GM23338 (cell line): ENCODE measurements at regions not wholly inside any gene's neighbourhood (a gene's known extent, or its start where the extent isn't known, plus 50 kb on each side); places are given as distances from the start of the nearest gene placed in this dataset.

Experiments used
- ATAC-seq: fragments of 200-7000 bp; cut with Tn5 transposase; 3 replicates; pipeline ENCODE4 v1.9.1; 2020
- DNase-seq: peaks from one replicate; pipeline ENCODE4 v3.0.0-alpha.2; 2015; ENCODE audit warnings: low spot score
- H2AFZ ChIP-seq: fragments of 200-600 bp; sonication (generic); 2 replicates; pipeline ENCODE4 v1.8.0; 2016; ENCODE audit warnings: antibody characterized with exemption, mild to moderate bottlenecking, moderate library complexity
- H3F3A ChIP-seq: fragments of 200-600 bp; sonication (generic); replicated peaks from 2 replicates; pipeline ENCODE4 v1.8.0; 2017; ENCODE audit warnings: antibody characterized with exemption, mixed run types, low read depth
- H3K27ac ChIP-seq: fragments of 200-600 bp; sonication (generic); 2 replicates; pipeline ENCODE4 v1.6.1; 2016; ENCODE audit warnings: low read depth
- H3K27me3 ChIP-seq: fragments of 200-600 bp; sonication (generic); 2 replicates; pipeline ENCODE4 v1.8.0; 2016; ENCODE audit warnings: mild to moderate bottlenecking, mixed run types, moderate library complexity; ENCODE audit not compliant: insufficient read depth
- H3K36me3 ChIP-seq: fragments of 200-600 bp; sonication (generic); 2 replicates; pipeline ENCODE4 v1.8.0; 2016; ENCODE audit warnings: mild to moderate bottlenecking; ENCODE audit not compliant: insufficient read depth
- H3K4me1 ChIP-seq: fragments of 200-600 bp; sonication (generic); 2 replicates; pipeline ENCODE4 v1.8.0; 2016; ENCODE audit warnings: mild to moderate bottlenecking, moderate library complexity; ENCODE audit not compliant: insufficient read depth
- H3K4me2 ChIP-seq: fragments of 200-600 bp; sonication (generic); 2 replicates; pipeline ENCODE4 v1.7.1; 2017; ENCODE audit warnings: mixed run types
- H3K4me3 ChIP-seq: fragments of 200-600 bp; sonication (generic); 2 replicates; pipeline ENCODE4 v1.6.1; 2016; ENCODE audit warnings: mixed run types
- H3K79me2 ChIP-seq: fragments of 200-600 bp; sonication (generic); replicated peaks from 2 replicates; pipeline ENCODE4 v1.8.0; 2017; ENCODE audit warnings: mild to moderate bottlenecking; ENCODE audit not compliant: insufficient read depth
- H3K9me2 ChIP-seq: fragments of 200-600 bp; sonication (generic); 2 replicates; pipeline ENCODE4 v1.8.0; 2017; ENCODE audit not compliant: insufficient read depth
- H4K20me1 ChIP-seq: fragments of 200-600 bp; sonication (generic); replicated peaks from 2 replicates; pipeline ENCODE4 v1.8.0; 2017; ENCODE audit warnings: mild to moderate bottlenecking; ENCODE audit not compliant: insufficient read depth
- H3K27ac Mint-ChIP-seq: 2 replicates; pipeline ENCODE4 v1.8.0; 2020; ENCODE audit warnings: inconsistent platforms, mild to moderate bottlenecking, moderate library complexity, mixed read lengths
- H3K27me3 Mint-ChIP-seq: 3 replicates; pipeline ENCODE4 v1.8.0; 2022; ENCODE audit warnings: low read depth, mild to moderate bottlenecking, moderate library complexity, mixed read lengths, inconsistent platforms; ENCODE audit not compliant: insufficient read depth, poor library complexity
- H3K36me3 Mint-ChIP-seq: 3 replicates; pipeline ENCODE4 v1.8.0; 2021; ENCODE audit warnings: low read depth, mild to moderate bottlenecking, inconsistent platforms, moderate library complexity, mixed read lengths
- H3K4me1 Mint-ChIP-seq: 3 replicates; pipeline ENCODE4 v1.8.0; 2020; ENCODE audit warnings: mild to moderate bottlenecking, inconsistent platforms, mixed read lengths
- H3K4me3 Mint-ChIP-seq: 3 replicates; pipeline ENCODE4 v1.8.0; 2021; ENCODE audit warnings: moderate library complexity, mild to moderate bottlenecking, inconsistent platforms, mixed read lengths
- H3K9me3 Mint-ChIP-seq: 3 replicates; pipeline ENCODE4 v1.8.0; 2020; ENCODE audit warnings: moderate library complexity, mild to moderate bottlenecking, inconsistent platforms, mixed read lengths
- CREB1 ChIP-seq: fragments of 250-450 bp; sonication (Bioruptor Pico); IDR thresholded peaks from 2 replicates; pipeline ENCODE4 v1.5.0; 2020; ENCODE audit warnings: low read depth, mild to moderate bottlenecking, moderate library complexity
- CTCF ChIP-seq, 2 experiments: fragments of 200-600 bp in 1 of 2; sonication (generic) in 1 of 2; conservative IDR thresholded peaks; 2 replicates each; pipeline versions ENCODE4 v1.5.1 to v1.6.1; 2016 to 2017; ENCODE audit warnings: antibody characterized with exemption in 2 of 2, low read depth in 2 of 2, mild to moderate bottlenecking in 2 of 2, moderate library complexity in 1 of 2
- POLR2AphosphoS5 ChIP-seq: IDR thresholded peaks from 2 replicates; pipeline ENCODE4 v1.6.1; 2016; ENCODE audit warnings: antibody characterized with exemption, low read depth
- STAT1 ChIP-seq: IDR thresholded peaks from one replicate; pipeline ENCODE4 v1.6.1; 2016; ENCODE audit warnings: antibody characterized with exemption; ENCODE audit not compliant: unreplicated experiment
- ZNF114 ChIP-seq: fragments of 250-450 bp; sonication (Bioruptor Pico); IDR thresholded peaks from 2 replicates; pipeline ENCODE4 v1.5.0; 2020; ENCODE audit warnings: mild to moderate bottlenecking, moderate library complexity
- ZNF462 ChIP-seq: fragments of 250-450 bp; sonication (Bioruptor Pico); IDR thresholded peaks from 2 replicates; pipeline ENCODE4 v1.5.0; 2020; ENCODE audit warnings: mild to moderate bottlenecking, moderate library complexity

GRCh38 chr6:140736231-140736630 lies 1361.8 kb upstream of the CITED2 start:
- no peak for ATAC-seq
- no peaks in the 10 kb centered on the region for H3K27me3 ChIP-seq
- no peak overlapping the region for H3K27ac Mint-ChIP-seq
- H2AFZ ChIP-seq = no peak overlapping the region
- no peaks in the 10 kb centered on the region for H3K9me2 ChIP-seq
- no peaks in the 10 kb centered on the region for H3F3A ChIP-seq
- H3K27ac ChIP-seq = no peak overlapping the region
- no peaks in the 10 kb centered on the region for H3K4me1 Mint-ChIP-seq
- no peak overlapping the region for H3K4me2 ChIP-seq
- no peak for DNase-seq
- TF ChIP-seq ZNF462 (CRISPR knock-in tag) = no peak
- no peak for TF ChIP-seq POLR2AphosphoS5
- TF ChIP-seq ZNF114 (CRISPR knock-in tag) = no peak
- no peak for TF ChIP-seq STAT1
- no peak for TF ChIP-seq CTCF (conservative IDR thresholded peaks at IDR 0.05; ENCODE audit: low read depth in 2 of 2)
- no peak for TF ChIP-seq CREB1 (CRISPR knock-in tag)
- H3K4me1 ChIP-seq = no peaks in the 10 kb centered on the region
- H3K4me3 ChIP-seq = no peak overlapping the region
- H3K9me3 Mint-ChIP-seq = no peaks in the 10 kb centered on the region; the same call in 2 of the 3 replicates
- H4K20me1 ChIP-seq = no peaks in the 10 kb centered on the region
- no peaks in the 10 kb centered on the region for H3K36me3 ChIP-seq
- no peaks in the 10 kb centered on the region for H3K36me3 Mint-ChIP-seq
- H3K79me2 ChIP-seq = no peaks in the 10 kb centered on the region
- no peaks in the 10 kb centered on the region for H3K27me3 Mint-ChIP-seq
- no peak overlapping the region for H3K4me3 Mint-ChIP-seq
